ENCODE measurements at regions not wholly inside any gene's neighbourhood (a gene's known extent, or its start where the extent isn't known, plus 50 kb on each side); places are given as distances from the start of the nearest gene placed in this dataset.

GRCh38 chr7:135847242-135847641, 98.6 kb upstream of the FAM180A start:
- TF ChIP-seq CTCF (IDR thresholded peaks at IDR 0.05) (no peak), POLR2A (IDR thresholded peaks at IDR 0.05) (no peak)

Data from adrenal gland (tissue), 5 donors.